22Rv1 (cell line): ENCODE measurements at regions not wholly inside any gene's neighbourhood (a gene's known extent, or its start where the extent isn't known, plus 50 kb on each side); places are given as distances from the start of the nearest gene placed in this dataset.
"Not testable (repeated sequence)": the region's sequence is repeated elsewhere in the genome, so short reads cannot be mapped to it uniquely, and the experiment has no call there.

Experiments
- H3K27ac ChIP-seq: fragments of 450-650 bp; 2 replicates; pipeline ENCODE4 v1.5.1; 2017
- ZFX ChIP-seq: fragments of 450-650 bp; IDR thresholded peaks from 2 replicates; pipeline ENCODE4 v1.6.1; 2017; ENCODE audit warnings: antibody characterized with exemption, borderline replicate concordance
- TF ChIP-seq, protein P1 (sequence below): fragments of 450-650 bp; IDR thresholded peaks from 2 replicates; pipeline ENCODE4 v1.5.1; 2017; ENCODE audit warnings: mild to moderate bottlenecking

DNA sequence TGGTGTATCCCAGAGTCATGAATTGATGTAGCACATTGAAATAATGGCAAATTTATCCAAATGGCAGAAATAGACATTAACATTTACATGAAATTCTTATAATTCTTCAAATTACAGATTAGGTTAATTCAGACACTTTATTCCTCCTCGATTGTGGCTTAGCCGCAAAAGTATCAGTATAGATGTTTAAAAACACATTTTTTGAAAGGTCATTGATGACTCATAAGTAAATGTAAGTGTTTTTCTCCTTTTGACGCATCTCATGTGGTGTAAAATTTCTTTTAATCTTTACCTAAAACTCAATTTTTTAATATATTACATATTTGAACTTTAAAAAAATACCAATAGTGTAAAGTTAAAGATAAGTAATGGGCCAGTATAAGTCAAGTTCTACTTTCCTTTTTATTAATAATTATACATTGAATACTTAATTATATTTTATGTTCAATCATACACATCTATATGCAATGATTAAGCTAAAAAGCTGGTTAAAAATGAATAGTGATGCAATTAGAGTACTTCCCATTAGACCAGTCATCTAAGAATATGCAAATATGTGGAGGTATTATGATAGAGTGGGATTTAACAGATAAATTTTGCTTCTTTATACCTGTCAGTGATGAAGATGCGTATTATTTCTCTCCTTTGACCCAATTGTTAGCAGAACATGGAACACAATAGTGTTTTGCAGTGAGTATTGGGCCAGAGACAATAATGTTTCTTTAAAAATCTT is 678.1 kb upstream of the DPPA4 start:
- H3K27ac ChIP-seq, result no peak overlapping the region

DNA sequence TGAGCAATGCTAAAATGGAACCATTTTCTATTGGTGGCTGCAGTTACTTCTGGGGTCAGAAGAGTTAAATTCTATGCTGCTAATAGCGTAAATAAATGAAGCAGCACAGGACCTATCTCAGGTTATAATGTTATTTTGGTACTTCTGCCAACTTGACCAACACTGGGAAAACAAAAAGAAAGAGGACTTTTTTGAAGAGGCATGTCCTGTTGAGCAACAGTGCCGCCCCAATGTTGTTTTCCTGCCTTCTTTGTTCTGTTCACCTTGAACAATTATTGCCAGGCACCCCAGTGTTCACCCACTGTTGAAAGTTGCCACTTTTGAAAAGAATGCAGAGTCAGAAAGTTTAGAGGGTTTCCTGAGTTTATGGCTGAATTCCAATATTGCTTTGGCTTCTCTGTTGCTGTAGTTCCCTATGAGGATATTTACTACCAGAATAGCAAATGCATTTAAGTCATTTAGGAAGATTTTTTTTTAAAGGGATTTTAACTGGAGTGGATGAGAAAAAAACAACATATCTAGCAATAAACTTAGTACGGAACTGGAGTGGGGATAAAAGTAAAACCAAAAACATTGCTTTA is 679.0 kb upstream of the DPPA4 start:
- no peak overlapping the region for H3K27ac ChIP-seq

More for the DNA sequence above, 678.1 kb upstream of the DPPA4 start:
- TF ChIP-seq, protein P1, sequence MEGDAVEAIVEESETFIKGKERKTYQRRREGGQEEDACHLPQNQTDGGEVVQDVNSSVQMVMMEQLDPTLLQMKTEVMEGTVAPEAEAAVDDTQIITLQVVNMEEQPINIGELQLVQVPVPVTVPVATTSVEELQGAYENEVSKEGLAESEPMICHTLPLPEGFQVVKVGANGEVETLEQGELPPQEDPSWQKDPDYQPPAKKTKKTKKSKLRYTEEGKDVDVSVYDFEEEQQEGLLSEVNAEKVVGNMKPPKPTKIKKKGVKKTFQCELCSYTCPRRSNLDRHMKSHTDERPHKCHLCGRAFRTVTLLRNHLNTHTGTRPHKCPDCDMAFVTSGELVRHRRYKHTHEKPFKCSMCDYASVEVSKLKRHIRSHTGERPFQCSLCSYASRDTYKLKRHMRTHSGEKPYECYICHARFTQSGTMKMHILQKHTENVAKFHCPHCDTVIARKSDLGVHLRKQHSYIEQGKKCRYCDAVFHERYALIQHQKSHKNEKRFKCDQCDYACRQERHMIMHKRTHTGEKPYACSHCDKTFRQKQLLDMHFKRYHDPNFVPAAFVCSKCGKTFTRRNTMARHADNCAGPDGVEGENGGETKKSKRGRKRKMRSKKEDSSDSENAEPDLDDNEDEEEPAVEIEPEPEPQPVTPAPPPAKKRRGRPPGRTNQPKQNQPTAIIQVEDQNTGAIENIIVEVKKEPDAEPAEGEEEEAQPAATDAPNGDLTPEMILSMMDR, result no peak
- TF ChIP-seq ZFX, result no peak

DNA sequence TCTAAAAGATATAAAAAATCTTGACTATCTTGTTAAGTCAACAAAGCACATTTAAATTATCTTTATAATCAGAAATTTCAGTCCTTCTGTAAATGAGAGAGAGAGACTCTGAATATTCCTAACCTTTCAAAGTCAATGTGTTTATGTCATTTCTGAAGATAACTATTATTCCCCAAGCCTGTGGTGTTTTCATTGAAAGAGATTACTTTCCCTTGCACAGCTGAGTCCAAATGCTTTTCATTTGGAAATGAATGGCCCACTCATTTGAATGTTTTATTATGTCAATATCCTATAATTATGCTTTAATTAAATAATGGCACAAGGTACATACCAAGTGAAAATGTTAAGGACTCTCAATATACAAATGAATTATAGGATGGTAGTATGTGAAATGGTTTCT is 680.0 kb upstream of the DPPA4 start:
- no peak overlapping the region for H3K27ac ChIP-seq
- TF ChIP-seq ZFX, result no peak
- TF ChIP-seq, protein P1, result no peak

More for the DNA sequence above, 679.0 kb upstream of the DPPA4 start:
- no peak for TF ChIP-seq ZFX
- TF ChIP-seq, protein P1, result no peak

DNA sequence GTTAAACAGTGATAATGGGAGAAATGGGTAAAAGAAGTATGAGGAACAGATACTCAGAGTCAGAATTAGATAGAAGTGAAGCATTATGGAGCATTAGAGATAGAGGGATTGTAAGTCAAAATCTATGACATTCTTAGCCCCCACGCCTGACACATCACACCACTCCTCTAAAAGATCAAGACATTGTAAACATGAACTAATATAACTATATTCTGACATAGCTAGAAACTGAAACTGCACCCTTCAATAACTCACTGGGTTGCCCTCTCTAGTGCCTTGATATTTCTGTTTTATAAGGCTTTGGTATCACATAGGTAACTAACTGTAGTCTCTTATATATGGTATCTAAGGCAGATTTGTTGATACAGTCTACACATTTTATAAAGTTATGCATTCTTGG is 684.3 kb upstream of the DPPA4 start:
- no peak overlapping the region for H3K27ac ChIP-seq
- TF ChIP-seq ZFX, result no peak
- TF ChIP-seq, protein P1, result no peak

DNA sequence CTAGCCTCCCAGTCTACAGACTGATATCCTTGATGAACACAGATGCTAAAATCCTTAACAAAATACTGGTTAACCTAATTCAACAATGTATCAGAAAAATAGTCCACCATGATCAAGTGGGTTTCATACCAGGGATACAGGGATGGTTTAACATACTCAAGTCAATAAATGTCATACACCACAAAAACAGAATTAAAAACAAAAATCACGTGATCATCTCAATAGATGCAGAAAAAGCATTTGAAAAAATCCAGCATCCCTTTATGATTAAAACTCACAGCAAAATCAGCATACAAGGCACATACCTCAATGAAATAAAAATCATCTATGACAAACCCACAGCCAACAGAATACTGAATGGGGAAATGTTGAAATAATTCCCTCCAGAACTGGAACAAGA is 685.7 kb upstream of the DPPA4 start:
- not testable (repeated sequence) for H3K27ac ChIP-seq

DNA sequence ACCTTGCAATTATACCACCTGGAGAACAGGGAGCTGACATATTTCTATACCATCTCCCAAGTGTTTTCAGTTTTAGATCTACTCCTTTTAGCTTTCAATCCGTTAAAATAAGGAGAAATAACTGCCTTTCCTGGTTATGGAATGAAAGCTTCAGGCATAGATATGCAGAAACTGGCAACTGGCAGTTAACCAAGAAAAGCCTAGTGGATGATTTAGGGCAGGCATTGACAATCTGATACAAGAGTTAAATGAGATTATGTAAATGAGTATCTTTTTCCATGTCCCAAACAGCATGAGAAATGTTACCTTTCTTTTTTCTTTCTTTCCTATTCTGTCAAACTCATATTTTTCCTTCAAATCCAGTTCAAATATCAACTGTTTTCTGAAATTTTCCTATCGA is 689.1 kb upstream of the DPPA4 start:
- no peak overlapping the region for H3K27ac ChIP-seq
- TF ChIP-seq, protein P1, result no peak
- no peak for TF ChIP-seq ZFX

DNA sequence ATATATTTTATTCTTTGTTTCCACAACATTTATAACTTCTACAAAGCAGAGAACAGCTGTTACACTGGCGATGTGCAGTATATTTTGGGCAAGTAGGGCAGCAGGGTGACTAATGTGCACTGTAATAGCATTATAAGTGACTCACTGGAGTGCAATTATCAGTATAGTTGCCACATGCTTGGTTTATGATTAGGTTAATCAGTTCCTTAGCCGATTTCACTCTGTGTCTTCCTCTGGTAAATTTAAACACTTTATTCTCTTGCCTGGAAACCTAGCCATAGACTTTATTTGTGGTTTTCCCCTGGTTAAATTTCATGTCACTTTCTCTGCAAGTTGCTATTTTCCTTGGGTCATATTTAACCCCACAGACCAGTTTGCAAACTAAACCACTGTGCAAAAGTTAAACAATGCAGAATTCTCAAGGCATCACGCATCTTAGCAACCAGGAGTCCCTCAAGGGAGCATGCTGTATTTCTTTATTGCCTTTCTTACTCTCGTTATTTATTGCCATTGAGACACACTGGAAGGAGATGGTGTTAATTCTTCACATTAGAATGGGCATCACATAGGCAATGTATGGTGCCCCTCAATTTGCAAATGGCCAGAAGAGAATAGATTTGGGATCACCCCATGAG is 690.2 kb upstream of the DPPA4 start:
- no peak overlapping the region for H3K27ac ChIP-seq
- TF ChIP-seq, protein P1, result no peak
- no peak for TF ChIP-seq ZFX
